IMR-90 (cell line): ENCODE measurements at regions not wholly inside any gene's neighbourhood (a gene's known extent, or its start where the extent isn't known, plus 50 kb on each side); places are given as distances from the start of the nearest gene placed in this dataset.

Experiments used
- CEBPB ChIP-seq: IDR thresholded peaks from 2 replicates; pipeline ENCODE4 v1.6.1; 2012; ENCODE audit warnings: low read depth, low read length, improper control_type of control experiment
- CTCF ChIP-seq: conservative IDR thresholded peaks from 2 replicates; pipeline ENCODE4 v1.5.1; 2012; ENCODE audit warnings: mild to moderate bottlenecking, low read depth, low read length, improper control_type of control experiment
- MXI1 ChIP-seq: IDR thresholded peaks from 2 replicates; pipeline ENCODE4 v1.6.1; 2012; ENCODE audit warnings: low read depth, mild to moderate bottlenecking, low read length, moderate library complexity, borderline replicate concordance
- NFE2L2 ChIP-seq: fragments of 150-350 bp; IDR thresholded peaks from 2 replicates; pipeline ENCODE4 v1.6.1; 2016; ENCODE audit warnings: low read depth, mild to moderate bottlenecking, low read length
- POLR2A ChIP-seq: IDR thresholded peaks from 2 replicates; pipeline ENCODE4 v1.6.1; 2012; ENCODE audit warnings: mild to moderate bottlenecking, low read depth, low read length
- RAD21 ChIP-seq: IDR thresholded peaks from 2 replicates; pipeline ENCODE4 v1.6.1; 2012; ENCODE audit warnings: low read length, improper control_type of control experiment
- RCOR1 ChIP-seq: IDR thresholded peaks from 2 replicates; pipeline ENCODE4 v1.6.1; 2012; ENCODE audit warnings: mild to moderate bottlenecking, low read length, improper control_type of control experiment; ENCODE audit not compliant: insufficient replicate concordance
- SMC3 ChIP-seq: fragments of 150-350 bp; IDR thresholded peaks from 2 replicates; pipeline ENCODE4 v1.6.1; 2016; ENCODE audit warnings: low read depth, mild to moderate bottlenecking, antibody characterized with exemption, low read length, moderate library complexity
- TF ChIP-seq, protein P1 (sequence below): fragments of 150-350 bp; IDR thresholded peaks from 2 replicates; pipeline ENCODE4 v1.6.1; 2017; ENCODE audit warnings: mild to moderate bottlenecking, antibody characterized with exemption, low read length, low read depth

- no peak for TF ChIP-seq CTCF
- no peak for TF ChIP-seq RCOR1
- TF ChIP-seq, protein P1, sequence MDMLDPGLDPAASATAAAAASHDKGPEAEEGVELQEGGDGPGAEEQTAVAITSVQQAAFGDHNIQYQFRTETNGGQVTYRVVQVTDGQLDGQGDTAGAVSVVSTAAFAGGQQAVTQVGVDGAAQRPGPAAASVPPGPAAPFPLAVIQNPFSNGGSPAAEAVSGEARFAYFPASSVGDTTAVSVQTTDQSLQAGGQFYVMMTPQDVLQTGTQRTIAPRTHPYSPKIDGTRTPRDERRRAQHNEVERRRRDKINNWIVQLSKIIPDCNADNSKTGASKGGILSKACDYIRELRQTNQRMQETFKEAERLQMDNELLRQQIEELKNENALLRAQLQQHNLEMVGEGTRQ: no peak
- no peak for TF ChIP-seq SMC3
- TF ChIP-seq NFE2L2: no peak
- TF ChIP-seq CEBPB: no peak
- no peak for TF ChIP-seq MXI1
- no peak for TF ChIP-seq POLR2A
- no peak for TF ChIP-seq RAD21
These were observed 776.4 kb upstream of the ATXN8OS start for GRCh38 chr13:69331245-69331644.
